Fibroblast of skin of right quadriceps (primary cell): ENCODE measurements at regions not wholly inside any gene's neighbourhood (a gene's known extent, or its start where the extent isn't known, plus 50 kb on each side); places are given as distances from the start of the nearest gene placed in this dataset.

ENCODE experiments used
- DNase-seq: peaks from one replicate; pipeline ENCODE4 v3.0.0-alpha.2; 2013

DNA sequence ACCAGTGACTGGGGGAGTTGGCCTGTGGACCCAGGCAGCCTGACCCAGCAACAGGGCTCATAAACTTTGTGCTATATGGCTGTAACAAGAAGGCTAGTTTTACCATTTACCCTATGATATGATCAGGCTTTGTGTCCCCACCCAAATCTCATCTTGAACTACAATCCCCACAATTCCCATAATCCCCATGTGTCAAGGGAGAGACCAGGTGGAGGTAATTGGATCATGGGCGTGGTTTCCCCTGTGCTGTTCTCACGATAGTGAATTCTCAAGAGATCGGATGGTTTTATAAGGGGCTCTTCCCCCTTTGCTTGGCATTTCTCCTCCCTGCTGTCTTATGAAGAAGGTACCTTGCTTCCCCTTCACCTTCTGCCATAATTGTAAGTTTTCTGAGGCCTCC, 111.2 kb upstream of the NLRP1 start:
- no peak for DNase-seq

DNA sequence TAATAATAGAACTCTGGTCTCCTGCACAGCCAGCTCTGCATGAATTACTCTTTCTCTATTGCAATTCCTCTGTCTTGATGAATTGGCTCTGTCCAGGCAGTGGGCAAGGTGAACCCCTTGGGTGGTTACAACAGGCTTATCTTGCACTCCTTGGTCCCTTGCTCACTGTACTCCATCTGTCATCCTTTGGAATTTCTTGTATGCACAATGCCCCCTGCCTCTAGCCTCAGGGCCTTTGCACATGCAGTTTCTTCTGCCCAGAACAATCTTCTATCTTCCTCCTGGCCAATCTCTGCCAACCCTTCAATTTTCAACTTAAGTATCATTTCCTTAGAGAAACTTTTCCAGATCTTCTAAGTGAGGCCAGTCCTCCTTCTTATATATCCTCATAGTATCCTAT, 114.7 kb upstream of the NLRP1 start:
- no peak for DNase-seq

DNA sequence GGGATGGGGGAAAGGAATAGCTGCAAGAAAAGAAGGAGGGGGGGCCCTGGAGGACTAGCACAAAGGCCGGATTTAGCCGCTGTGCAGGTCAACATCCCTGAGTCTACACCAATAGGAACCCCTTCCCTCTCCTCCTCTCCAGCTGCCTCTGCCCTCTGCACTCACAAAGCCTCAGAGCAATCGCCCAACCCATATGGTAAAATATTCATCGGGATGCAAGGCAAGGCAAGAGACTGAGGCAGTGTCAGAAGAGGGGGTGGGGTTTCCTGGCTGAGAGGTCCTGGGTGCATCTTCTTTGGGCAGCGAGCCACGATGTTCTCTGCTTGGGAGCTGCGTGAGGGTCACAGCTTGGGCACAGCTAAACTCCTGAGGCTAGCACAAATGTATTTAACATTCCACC, 115.5 kb upstream of the NLRP1 start:
- DNase-seq, result no peak

DNA sequence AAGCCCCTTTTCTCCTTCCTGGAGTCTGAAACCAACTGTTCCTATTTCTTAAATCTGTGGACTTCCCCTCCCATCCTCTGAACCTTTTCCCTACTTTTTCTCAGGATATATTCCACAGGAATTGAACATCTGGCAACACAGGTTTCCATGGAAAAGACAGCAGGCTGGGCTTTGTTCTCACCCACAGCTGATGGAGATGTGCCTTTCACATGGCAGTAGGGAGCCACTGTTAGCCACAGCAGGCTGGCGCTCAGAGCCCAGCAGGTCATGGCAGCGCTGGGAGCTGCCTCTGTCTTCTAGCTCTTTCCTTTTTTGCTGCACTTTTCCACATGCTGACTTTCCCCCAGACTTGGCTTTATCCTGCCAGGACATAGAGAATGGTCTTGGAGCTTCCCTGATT, 116.4 kb upstream of the NLRP1 start:
- no peak for DNase-seq

DNA sequence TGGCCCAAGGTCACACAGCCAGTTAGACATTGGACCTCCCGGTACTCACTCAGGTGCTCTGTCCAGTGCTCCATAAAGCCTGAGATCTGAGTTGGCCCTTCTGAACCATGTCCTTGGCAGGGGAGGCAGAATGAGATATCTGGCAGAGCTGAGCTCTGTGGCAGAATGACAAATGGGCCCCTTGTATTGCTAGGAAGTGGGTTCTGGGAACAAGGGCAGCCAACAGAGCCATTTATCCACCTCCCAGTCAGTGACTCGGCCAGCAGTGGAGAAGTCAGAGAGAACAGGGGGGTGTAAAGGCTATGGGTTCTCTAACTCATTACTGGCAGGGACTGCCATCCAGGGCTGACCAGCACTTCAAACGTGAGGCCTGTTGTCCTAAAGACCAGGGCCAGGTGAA, 117.1 kb upstream of the NLRP1 start:
- DNase-seq, result no peak

DNA sequence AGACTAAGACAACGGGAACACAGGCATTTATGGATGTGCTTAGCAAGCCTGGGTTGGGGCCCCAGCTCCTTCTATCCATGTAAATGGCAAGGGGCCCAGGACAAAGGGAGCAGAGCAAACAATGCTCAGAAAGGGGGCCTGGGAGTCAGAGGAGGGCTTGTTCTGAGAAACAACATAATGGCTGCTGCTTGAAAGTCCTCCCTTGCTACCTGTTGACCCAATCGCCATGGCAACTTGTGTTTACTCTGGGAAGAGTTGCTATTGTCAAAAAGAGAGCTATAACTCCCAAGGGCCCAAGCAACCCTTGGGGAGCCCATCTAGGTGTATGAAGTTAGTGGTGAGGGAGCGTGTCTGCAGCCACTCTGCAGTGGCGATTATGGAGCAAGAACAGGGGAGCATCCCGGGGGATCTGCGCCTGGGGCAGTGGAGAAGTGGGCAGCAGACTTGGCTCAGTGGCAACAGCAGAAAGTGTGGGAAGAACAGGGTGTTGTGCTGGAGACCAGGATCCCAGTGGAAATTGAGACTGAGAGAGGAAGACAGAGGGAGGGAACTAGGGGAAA, 118.7 kb upstream of the NLRP1 start:
- DNase-seq, result no peak

DNA sequence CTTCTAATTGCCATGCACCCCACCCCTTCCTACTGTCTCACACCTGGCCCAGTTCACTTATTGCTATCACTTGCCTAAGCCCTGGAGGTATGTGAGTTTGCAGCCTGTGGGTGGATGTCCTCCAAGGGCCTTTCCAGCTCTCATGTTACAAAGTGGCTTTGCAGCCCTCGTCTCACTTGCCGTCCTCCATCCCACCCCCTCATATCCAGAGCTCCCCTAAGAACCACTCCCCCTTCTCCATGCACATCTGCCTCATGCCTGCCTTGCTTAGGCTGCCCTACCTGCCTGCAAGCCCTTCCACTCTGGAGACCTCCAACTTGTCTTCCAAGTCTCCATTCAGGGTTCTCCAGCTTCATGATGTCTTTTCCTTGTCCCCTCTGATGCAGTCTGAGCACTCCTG, 119.4 kb upstream of the NLRP1 start:
- DNase-seq, result no peak

DNA sequence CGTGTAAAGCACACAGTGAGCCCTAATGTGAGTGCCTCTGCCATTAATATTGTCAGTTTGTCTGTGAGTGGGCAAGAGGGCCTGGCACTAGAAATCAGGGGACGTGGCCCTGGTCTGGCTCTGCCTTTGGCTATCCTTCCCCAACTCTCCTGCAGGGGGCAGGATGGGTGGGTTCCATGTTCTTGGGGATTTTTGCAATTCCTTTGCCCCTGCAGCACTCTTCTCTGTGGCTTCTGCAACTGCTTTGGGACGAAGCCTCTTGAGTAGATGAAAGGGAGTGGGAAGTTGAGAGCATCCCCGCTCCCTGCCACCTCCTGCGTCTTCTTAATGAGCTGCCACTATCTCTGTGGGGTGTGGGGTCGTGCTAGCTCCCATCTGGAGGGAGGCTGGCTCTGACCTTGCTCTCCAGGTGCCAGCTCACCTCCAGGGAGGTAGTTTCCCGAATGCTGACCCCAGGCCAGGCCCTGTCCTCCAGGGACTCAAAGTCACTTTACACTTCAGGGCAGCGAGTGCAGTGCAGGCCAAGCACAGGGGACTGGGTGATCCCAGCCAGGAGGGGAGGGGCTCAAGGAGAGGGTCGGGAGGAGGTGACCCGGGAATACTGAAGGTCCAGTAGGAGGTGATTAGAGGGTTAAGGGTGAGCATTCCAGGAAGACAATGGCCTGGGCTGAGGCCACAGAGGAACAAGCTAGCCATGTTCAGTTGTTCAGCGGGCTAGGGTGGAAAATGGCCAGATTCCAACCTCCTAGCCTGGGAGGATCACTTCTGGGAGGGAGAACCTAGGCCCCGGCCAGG, 121.0 kb upstream of the NLRP1 start:
- DNase-seq, result peak; percentile 13

DNA sequence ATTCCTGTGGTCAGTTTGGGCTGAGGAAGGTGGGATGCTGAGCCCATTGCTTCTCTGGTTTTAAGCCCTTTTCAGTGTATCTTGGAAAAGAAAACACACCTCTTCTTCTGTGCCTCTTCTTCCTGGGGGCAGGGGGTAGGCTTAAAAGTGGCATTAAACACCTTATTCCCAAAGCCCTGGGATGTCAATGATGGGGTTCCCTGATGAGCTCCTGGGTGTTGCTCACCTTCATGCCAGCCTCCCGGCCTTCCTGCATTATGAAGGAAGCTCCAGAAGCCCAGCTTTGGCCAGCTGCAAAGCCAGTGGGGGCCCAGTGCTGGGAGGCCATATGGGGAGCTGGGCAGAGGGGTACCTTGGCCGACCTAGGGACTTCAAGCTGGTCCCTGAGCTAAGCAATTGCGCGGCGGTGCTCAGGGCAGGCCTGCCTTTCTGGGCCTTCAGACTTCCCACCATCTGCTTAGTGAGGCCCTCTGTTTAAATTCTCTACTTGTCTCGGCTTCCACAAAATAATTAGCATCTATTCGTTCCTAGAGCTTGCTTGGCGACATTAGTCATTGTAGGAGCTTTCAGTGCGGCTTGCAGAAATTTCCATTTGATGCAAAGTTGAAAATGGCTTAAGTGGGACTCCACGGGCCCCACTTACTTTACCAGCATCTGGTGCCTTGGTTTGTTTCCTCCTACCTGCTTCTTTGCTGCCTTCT, 121.7 kb upstream of the NLRP1 start:
- no peak for DNase-seq

DNA sequence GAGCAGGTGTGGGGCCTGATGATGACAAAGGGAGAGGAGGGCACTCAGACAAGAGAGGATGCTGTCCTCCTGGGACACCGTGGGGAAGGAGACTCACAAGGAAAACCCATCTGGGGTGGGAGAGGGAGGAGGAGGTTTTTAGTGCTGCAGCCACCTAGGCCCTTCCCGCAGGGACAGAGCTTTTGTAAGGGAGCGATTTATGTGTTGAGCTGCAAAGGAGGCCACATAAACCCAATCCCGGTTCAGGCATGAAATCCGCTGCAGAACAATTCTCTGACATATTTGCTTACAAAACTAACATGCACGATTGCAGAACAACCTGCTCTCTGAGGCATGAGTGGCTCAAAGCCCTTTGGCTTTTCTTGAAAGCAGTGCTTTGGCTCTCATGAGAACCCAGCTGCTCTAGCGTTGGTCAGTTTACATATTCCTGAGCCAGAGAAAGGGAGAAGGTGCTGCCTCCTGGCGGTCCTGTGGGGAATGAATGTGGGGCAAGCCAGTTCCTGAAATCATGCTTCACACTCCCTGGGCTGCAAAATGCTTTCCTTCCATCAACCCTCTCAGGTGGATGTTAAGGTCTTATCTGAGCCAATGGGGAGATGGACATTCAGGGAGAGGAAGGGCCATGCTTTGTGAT, 122.4 kb upstream of the NLRP1 start:
- DNase-seq, result peak; percentile 35

DNA sequence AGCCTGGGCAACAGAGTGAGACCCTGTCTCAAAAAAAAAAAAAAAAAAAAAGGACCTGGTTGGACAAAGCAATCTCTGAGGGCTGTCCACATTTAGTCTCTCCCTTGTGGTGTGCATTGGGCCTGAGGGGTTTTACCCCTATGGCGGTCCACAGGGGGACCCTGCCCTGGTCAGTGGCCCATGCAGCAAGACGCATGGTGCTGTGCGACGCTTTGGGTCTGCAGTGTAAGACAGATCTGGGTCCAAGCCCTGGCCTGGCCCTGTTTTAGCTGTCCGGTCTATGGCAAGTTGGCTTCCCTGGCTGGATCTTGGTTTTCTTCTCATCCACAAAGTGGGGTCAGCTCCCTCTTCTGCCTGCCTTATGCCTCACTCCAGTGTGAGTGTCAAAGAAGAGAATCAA, 123.2 kb upstream of the NLRP1 start:
- DNase-seq, result no peak

DNA sequence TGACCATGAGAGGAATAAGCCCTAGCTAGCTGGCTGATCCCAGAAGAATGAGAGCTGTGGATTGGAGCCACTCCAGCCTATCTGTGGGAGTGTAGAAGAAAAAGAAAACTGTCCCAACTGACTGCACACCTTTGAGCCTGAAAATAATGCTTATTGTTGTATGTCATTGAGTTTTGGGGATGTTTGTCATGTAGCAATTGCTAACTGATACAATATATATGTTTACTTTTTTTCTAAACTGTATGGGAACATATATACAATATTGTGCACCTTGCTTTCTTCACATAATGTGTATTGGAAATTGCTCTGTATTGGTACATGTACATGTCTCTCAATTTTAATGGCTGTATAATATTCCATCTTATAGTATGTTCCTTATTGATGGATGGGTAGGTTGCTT, 124.0 kb upstream of the NLRP1 start:
- no peak for DNase-seq

DNA sequence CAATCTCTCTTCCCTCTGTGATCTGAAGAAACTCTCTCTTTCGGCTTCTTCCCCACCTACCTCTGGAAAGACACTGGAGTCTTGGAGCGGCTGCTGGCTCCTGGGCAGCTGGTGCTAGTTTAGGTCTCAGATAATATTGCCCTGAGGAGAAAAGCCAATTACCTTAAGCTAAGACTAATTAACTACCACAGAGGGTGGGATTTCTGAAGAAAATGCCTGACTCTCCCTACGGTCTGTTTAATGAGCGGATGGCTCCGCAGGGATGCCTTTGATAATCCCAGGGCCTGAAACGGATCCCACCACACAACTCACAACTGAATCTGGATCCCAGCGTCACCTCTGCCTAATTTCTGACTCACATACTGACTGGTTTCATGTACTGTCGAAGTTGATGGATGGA, 127.0 kb upstream of the NLRP1 start:
- DNase-seq, result no peak

DNA sequence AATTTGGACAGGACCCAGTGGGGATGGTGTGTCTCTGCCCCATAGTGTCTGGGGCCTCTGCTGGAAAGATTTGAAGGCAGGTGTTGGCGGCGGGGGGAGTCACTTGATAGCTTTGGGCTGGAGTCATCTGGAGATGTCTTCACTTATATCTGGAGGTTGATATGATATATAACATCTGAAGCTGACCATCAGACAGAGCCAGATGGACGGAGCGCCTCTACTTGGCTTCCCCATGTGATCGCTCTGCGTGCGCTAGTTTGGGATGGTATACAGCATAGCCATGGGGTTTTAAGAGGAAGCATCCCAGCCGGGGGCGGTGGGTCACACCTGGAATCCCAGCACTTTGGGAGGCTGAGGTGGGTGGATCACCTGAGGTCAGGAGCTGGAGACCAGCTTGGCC, 130.7 kb upstream of the NLRP1 start:
- DNase-seq, result no peak

DNA sequence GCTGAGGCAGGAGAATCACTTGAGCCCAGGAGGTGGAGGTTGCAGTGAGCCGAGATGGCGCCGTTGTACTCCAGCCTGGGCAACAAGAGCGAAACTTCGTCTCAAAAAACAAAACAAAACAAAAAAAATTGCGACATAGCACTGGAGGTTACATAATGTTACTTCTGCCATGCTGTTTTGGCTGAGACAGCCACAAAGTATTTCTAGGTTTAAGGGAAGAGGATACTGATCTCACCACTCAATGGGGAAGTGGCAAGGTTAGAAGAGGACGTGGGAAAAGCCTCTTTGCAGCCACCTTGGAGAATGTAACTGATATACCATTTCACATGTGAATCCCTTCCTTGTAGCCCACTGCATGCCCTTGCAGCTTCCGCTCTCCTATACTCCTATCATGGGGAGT, 131.2 kb upstream of the NLRP1 start:
- no peak for DNase-seq

DNA sequence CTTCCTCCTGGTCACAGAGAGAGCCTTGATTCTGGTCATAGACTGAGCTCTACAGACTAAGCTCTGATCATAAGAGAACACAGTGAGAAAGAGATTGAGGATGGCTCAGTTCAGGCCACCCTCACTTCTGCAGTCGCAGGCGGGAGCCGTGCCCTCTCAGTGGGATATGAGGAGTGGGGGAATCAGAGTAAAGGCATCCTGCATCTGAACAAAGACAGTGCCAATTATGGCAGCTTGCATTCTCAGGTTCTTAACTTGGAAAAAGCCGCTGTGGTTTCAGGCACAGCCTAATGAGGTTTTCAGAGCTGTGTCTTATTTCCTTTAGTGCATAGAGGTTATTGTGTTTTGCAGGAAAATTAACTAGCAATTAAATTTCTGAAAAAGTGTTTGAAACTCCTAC, 134.4 kb upstream of the NLRP1 start:
- no peak for DNase-seq

DNA sequence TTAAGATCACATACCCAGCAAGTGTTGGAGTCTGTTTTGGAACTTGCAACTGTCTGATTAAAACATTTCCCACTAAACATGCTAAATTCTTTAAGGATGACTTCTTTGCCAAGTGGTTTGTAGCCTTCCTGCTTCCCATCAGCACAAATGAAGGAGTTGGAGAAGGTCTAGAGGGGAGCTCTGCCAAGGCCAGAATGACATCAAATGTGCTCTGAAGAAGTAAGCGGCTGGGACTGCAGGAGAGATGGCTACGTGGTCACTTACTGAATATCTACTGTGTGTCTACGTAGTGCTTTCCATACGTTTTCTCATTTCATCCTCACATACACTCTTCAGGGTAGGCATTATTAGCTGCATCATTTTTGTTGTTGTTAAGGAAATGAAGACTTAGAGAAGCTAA, 135.7 kb upstream of the NLRP1 start:
- no peak for DNase-seq

DNA sequence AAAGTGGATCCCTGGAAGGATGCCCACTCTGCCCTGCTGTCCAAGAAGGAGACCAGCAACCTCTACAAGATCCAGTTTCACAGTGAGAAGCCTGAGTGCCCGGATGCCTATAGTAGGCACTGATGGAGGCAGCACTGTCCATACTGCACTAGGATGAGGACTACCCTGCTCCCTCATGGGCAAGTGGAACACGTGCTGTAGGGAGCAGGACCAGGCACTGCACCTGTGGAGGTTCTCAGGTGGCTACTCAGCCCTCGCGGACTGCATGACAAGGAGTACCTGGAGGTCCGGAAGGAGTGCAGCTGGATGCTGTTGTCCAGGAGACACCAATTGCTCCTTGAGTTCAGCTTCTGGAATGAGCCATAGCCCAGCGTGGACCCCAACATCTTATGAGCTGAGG, 146.1 kb upstream of the NLRP1 start:
- no peak for DNase-seq

DNA sequence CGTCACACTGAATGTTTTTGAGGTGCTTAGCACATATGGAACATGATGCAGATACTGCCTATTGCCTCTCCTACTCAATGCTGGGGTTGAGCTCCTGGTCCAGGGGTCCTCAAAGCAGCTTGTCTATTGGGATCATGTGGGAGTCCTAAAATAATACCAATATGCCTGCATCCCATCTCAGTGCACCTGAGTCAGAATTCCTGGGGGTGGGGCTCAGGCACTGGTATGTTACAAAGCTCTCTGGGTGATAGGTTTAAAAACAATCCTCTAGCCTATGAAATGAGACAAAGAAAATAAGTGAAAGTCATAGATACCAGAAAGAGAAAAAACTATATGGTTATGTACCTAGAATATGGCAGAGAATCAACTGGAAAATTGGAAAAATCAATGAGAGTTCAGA, 156.6 kb upstream of the NLRP1 start:
- no peak for DNase-seq

DNA sequence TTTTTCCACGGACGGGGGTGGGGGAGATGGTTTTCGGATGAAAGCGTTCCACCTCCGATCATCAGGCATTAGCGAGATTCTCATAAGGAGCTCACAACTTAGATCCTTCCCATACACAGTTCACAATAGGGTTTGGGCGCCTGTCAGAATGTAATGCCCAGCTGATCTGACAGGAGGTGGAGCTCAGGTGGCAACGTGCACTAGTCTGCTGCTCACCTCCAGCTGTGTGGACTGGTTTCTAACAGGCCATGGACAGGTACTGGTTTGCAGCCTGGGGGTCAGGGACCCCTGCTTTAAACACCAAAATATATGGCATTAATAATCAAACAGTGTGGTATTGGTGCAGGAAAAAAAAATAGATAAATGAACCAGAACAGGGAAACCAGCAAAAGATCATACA, 157.5 kb upstream of the NLRP1 start:
- DNase-seq, result no peak

DNA sequence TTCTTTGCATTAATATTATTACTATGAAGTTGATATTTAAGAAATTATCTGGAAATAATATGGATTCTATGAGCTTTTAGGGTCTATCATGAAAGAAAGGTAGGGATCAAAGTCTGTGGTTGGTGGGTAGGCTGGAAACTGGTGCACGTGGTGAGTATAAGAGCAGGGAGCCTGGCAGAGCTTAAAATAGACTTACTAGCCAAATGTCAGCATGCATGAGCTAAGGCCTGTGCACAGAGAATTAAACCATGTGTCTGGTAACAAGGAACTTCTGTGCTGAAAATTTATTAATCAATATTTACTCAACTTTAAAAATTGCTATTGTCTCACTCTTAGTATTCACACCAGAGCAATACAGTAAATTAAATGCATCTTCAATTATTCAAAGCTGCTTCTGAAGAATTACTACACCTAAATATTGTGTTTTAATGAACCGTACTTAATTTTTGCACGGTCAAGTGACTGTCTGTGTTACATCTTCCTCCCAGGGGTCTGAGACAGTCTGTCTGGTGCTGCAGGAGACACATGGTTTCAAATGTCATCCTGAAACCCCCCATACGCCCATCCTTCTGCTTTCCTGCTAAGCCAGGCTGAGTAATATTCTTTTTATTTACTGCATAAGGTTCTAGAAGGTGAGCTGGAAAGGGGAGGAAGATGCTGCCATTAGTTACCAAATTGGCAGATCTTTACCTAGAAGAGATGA, 161.0 kb upstream of the NLRP1 start:
- DNase-seq, result no peak

DNA sequence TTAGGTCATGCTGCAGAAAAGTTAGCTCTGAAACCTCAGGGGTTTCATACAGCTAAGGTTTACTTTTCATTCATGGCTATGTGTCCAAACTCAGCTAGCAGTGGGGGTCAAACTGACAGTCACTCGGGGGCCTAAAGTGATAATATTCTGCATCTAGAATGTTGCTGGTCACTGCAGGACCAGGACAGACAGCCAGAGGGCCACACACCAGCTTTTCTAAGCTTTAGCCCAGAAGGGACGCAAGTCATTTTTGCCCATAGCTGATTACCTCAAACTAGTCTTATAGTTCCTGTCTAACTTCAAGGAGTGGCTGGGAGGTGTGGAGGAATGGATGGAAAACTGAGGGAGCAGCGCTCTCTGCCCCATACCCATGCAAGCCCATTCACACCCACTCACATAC, 163.0 kb upstream of the NLRP1 start:
- no peak for DNase-seq

DNA sequence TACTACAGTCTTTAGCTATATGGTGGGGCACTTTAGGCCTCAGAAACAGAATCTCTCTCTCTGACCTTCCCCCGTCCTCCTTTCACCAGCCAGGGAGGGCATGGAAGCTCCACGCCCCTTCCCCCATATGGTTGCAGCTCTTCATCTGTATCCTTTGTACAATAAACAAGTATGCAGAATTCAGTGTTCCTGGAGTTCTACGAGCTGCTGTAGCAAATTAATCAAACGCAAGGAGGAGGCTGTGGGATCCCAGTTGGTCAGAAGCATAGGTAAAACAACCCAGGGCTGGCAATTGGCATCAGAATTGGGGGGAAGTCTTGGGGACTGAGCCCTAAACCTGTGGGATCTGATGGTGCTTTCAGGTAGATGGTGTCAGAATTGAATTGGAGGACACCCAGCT, 163.7 kb upstream of the NLRP1 start:
- no peak for DNase-seq
